T1000 (cell line): ENCODE measurements at regions not wholly inside any gene's neighbourhood (a gene's known extent, or its start where the extent isn't known, plus 50 kb on each side); places are given as distances from the start of the nearest gene placed in this dataset.

Experiments used
- DNase-seq: peaks from one replicate; lab custom pipeline; 2025; ENCODE audit warnings: mixed read lengths; lab: John Stamatoyannopoulos, UW

- DNase-seq, result no peak
Measured at GRCh38 chr6:50217841-50218240, 168.1 kb upstream of the DEFB112 start.

DNA sequence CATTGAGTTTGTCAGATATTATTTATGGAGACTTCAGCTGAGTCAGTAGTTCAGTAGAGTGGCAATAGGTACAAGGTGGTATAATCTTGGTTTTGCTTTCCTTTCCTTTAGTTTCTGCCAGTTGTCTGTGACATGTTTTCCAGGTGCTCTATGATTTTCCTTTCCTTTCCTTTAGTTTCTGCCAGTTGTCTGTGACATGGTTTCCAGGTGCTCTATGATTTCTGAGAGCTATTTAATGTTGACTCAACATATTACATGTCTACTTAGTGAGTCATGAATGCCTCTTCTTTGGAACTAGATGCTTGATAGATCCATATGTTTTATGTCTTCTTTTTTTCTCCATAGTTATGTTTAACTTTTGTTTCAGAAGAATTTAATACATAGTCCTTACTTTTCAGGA lies 186.4 kb upstream of the DEFB112 start:
- DNase-seq, result no peak

DNA sequence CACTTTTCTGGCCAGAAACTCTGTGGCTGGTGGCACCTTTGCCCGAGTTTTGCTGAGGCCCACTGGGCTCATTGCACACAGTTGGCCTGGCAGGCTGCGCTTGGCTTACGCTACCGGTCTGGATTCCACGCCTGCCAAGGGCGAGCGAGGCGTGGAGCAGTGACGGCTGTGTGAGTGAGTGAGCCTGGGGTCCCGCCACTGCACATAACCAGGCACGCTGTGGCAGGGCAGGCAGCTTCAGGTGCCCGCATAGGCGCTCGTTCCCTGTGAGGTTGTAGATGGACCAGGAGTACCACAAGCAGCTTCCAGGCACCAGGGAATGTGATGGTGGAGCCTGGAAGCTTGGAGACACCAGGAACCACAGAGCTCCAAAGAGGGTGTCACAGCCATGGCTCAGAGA lies 190.1 kb upstream of the DEFB112 start:
- no peak for DNase-seq

DNA sequence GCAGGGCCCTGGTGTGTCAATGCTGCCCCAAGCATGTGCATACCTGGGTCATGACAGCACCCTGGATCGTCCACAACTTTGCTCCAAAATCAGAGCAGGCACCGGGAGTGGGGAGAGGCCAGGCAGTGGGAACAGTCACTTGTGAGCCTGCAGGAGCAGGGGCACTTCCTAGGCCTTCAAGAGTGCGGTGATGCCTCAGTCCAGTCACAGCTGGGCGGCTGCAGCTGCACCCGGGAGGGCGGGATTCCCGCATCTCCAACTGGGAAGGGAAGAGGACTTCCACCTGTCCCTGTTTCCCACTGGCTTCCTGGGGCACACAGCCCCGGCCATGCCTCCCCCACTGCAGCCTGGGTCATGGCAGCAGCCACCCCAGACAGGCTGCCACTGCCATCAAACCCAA lies 191.3 kb upstream of the DEFB112 start:
- no peak for DNase-seq

- DNase-seq, result no peak
Measured at GRCh38 chr6:50249493-50249892, 199.8 kb upstream of the DEFB112 start.

GRCh38 chr6:50257322-50257721 lies 207.6 kb upstream of the DEFB112 start:
- no peak for DNase-seq

DNA sequence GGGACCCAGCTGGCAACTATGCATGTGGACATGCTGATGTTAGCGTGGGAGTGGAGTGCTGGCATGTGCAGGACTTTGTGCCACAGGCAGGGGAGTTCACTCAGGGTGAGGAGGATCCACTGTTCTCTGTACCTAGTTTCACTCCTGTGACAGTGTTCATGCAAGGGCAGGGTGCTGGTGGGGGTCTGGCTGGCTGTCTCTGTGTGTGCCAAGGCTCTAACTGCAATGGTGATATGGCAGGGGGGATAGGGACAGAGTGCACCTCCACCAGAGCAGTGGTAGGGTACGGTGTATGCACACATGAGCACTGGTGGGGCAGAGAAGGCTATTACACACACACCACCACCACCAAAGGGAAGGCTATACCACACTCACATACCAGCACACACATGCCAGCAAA lies 210.2 kb upstream of the DEFB112 start:
- no peak for DNase-seq

DNA sequence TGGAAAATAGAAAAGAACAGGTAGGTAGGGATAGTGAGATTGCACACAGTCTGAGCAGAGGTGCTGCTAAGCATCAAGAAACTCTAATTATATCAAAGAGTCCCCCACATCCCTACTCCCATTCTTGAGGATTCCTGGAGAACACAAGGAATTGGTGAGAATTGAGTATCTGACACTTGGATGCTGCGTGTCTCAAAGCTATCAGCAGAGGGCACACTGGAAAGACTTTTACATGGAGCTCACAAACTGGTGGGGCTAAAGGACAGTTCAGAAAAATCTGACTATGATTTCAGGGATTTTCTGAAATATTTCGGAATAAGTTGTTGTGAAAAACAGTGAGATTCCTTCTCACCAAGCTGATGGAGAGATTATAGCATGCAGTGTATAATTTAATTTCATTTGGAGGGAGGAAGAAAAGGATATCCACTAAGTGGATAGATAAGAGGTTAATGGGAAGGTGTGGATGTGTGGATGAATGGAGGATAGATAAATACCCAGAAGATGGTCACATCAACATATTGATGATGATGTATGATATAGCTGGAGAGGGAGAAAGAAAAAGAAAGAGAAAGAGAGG lies 215.4 kb upstream of the DEFB112 start:
- DNase-seq, result no peak

DNA sequence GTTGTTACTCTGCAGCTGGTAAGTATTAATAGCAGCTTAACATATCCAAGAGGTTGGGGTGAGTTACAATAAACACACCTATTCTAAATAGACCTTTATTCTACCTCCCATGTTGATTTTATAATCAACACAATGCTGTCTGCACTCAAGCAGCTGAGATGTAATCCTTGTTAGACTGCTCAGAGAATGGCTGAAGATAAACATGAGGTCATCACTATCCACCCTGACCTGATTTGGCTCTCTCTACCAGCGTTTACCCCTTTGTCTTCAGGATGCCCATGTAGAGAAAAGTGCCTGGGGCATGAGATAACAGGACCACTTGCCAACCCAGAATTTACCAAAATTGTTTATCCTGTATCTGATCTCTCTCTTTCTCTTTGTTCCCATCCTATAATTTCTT lies 220.7 kb upstream of the DEFB112 start:
- no peak for DNase-seq

DNA sequence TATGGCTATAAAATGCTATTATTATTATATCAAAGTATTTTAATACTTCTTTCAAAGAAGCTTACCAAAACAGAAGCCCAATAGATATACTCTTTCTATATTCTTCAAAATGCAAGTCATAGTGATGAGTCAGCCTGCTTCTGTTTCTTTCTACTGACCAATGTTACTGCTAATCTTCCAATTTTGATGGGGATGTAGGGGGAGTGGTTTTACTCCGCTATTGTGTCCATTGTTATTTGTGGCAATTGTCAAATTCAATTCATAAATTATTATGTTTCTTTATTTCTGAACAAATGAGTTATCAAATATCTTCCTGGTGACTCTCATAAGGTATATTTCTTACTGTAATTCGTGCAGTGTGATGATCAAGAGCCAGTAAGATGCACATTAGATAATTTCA lies 221.5 kb upstream of the DEFB112 start:
- DNase-seq, result no peak

GRCh38 chr6:50271817-50272216 lies 222.1 kb upstream of the DEFB112 start:
- no peak for DNase-seq

DNA sequence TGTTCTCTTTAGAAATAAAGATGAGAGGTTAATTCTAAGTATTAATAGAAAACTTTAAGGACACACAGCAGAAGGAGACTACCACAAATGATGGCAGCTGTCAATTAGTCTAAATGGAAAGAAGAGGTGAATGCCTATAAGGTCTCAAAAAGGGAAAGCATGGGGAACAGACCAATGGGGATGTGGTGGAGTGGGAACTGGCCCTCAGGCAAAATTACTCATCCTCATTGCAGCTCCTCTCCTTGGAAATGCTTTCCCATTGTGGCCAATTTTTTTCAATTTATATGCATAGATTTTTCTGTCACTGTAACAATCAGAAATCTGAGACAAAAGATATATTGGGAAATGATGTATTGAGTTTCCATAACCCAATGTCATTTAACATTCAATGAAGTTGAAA lies 222.9 kb upstream of the DEFB112 start:
- no peak for DNase-seq

GRCh38 chr6:50276771-50277261 lies 227.1 kb upstream of the DEFB112 start:
- no peak for DNase-seq

DNA sequence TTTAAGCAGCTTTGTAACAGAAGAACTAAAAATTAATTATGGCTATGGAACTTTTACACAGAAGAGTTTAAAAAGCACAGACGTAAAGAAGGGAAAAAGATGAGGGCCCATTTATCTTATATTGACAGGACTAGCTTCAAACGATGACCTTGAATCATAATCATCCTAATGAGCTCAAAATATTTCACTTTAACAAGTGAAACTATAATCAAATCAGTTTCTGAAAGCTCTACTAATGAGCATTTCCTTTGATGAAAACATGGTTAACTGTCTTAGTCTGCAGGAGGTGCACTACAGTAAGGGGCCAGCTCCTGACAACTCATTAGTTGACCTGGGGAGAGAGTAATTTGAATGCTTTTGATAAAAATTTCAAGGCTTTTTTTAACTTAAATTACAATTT lies 228.0 kb upstream of the DEFB112 start:
- no peak for DNase-seq

- DNase-seq, result no peak
Measured at GRCh38 chr6:50278663-50279062, 228.9 kb upstream of the DEFB112 start.

DNA sequence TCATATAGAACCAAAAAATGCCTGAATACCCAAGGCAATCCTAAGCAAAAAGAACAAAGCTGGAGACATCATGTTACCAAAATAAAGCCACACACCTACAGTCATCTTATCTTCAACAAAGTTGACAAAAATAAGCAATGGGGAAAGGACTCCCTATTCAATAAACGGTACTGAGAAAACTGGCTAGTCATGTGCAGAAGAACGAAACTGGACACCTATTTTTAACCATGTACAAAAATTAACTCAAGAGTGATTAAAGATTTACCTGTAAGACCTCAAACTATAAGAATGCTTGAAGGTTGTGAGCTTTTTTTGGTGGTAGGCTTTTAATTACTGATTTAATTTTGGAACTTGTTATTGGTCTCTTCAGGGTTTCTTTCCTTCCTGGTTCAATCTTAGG lies 236.0 kb upstream of the DEFB112 start:
- no peak for DNase-seq

DNA sequence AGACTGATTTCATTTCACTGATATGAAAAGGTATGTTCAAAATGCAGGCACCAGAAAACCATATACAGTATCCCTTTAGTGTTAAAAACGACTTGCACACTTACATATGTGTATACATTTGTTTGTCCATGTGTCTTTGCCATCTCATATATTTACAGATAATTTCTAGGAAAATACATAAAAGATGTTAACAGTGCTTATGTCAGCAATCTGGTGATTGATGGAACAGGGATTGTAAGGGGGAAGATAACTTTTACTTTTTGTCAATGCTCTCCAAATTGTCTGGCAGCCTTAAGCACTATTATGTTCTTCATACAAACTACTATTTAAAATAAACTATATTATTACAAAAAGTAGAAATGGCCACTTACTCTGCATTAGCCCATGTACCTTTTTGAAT lies 238.5 kb upstream of the DEFB112 start:
- DNase-seq, result no peak

DNA sequence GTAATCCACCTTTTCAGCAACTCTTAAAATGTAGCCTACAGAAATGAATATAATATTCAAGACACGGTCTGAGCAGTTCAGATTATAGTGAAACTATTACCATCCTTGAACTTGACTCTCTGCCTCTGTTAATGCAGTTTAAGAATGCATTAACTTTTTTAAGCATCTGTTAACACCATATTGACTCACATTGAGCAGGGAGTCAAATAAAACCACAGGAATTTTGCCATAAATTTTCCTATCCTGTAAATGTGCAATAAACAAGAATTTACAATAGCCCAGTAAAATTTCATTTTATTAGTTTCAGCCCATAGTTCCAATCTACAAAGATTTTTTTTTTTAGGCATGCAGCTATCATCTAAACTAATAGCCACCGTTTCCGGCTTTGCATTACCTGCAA lies 239.2 kb upstream of the DEFB112 start:
- DNase-seq, result no peak

DNA sequence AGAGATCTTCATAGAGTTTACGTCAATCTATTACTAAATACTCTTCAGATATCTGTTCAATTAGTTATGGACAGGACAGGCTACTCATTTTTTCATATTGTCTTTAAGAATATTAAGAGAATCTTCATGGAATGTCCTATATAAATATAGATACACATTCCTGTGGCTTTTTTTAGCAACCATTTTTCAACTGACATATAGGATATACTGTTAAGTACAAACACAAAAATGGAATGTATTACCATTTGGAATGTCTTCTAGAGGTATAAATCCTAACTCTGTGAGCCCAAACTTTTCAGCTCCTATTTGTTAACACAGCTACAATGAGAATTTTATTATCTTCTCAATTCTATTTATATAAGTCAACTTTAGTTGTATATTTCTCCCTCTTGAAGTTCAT lies 239.6 kb upstream of the DEFB112 start:
- DNase-seq, result no peak

GRCh38 chr6:50301307-50301706 lies 251.6 kb upstream of the DEFB112 start:
- DNase-seq, result no peak

DNA sequence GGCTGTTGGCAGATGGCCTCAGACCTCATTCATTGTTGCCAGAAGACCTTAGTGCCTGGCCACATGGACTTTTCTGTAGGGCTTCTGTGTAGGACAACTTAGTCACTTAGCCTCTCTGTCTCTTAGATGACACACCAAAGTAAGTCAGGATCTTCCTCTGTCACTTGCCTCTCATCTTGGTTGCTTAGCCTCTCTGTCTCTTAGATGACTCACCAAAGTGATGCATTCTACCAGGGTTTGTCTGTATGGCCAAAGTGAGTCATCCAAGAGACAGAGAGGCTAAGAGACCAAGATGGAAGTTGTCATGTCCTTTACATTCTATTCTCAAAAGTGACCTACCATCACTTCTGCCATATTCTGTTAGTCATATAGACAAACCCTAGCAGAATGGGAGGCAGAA lies 255.9 kb upstream of the DEFB112 start:
- DNase-seq, result no peak

- DNase-seq, result no peak
Measured at GRCh38 chr6:50318536-50318935, 268.8 kb upstream of the DEFB112 start.

GRCh38 chr6:50330347-50330746 lies 280.6 kb upstream of the DEFB112 start:
- no peak for DNase-seq

DNA sequence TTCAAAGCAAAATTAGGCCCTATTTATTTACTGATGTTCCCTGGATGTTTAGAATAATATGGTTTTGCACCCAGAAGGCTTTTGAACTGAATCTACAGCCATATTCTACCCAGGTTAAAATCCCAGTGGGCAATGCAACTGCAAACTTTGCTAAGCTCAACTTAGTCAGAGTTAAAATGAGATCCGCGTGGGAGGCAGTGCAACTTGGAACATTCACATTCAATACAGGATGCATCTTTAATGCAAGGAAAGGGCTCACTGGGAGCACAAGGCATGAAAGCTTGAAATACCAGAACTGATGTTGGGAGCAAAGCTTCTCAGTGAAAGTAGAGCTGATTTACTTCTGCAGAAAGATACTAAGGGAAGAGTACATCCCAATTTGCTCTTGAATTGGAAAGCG lies 281.2 kb upstream of the DEFB112 start:
- no peak for DNase-seq

DNA sequence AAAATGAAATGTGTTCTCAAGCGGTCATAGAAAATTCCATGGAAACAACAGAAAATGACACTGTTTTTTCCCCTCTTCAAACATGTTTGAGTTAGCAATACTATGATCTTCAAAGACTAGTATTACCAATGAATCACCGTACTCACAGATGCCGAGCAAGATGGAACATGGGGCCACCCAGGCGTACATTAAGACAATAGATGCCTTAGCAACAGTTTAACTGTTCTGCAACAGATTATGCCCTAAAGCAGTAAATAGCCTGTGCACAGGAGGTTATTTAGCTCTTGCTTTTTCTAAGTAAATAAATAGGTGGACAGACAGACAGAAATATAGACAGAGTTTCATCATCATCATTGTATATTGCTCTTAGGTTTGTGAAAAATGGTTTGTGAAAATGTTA lies 284.0 kb upstream of the DEFB112 start:
- no peak for DNase-seq
